Liver (tissue), 7 donors: ENCODE measurements at regions not wholly inside any gene's neighbourhood (a gene's known extent, or its start where the extent isn't known, plus 50 kb on each side); places are given as distances from the start of the nearest gene placed in this dataset.

Experiments used
- DNase-seq: peaks from one replicate; pipeline ENCODE4 v3.0.0-alpha.2; 2017; ENCODE audit warnings: low spot score
- H3K27ac ChIP-seq, 2 donors: one replicate each; pipeline ENCODE4 v1.7.0; 2013; ENCODE audit warnings: inconsistent platforms in 2 of 2, low read length in 2 of 2, control low read depth in 1 of 2, low read depth in 1 of 2, mild to moderate bottlenecking in 1 of 2
- H3K27me3 ChIP-seq, 4 donors: one replicate each; pipeline versions ENCODE4 v1.6.1 to v1.7.0; 2013; ENCODE audit warnings: low read length in 3 of 4, inconsistent platforms in 1 of 4, mild to moderate bottlenecking in 1 of 4, moderate library complexity in 1 of 4; ENCODE audit not compliant: control insufficient read depth in 4 of 4, insufficient read depth in 4 of 4
- H3K36me3 ChIP-seq, 4 donors: one replicate each; pipeline versions ENCODE4 v1.6.1 to v1.7.0; 2013; ENCODE audit warnings: low read length in 3 of 4, mild to moderate bottlenecking in 3 of 4, low read depth in 1 of 4, moderate library complexity in 1 of 4; ENCODE audit not compliant: control insufficient read depth in 4 of 4, insufficient read depth in 3 of 4
- H3K4me1 ChIP-seq, 4 donors: one replicate each; pipeline versions ENCODE4 v1.6.1 to v1.7.0; 2013; ENCODE audit warnings: low read length in 3 of 4, mild to moderate bottlenecking in 3 of 4, moderate library complexity in 1 of 4; ENCODE audit not compliant: control insufficient read depth in 4 of 4, insufficient read depth in 4 of 4
- H3K4me3 ChIP-seq, 3 donors: one replicate each; pipeline versions ENCODE4 v1.6.1 to v1.7.0; 2013; ENCODE audit warnings: low read length in 3 of 3, control low read depth in 1 of 3, low read depth in 1 of 3, mild to moderate bottlenecking in 1 of 3
- H3K9ac ChIP-seq, 2 donors: one replicate each; pipeline ENCODE4 v1.7.0; 2013; ENCODE audit warnings: low read length in 2 of 2, mild to moderate bottlenecking in 2 of 2, moderate library complexity in 2 of 2, control low read depth in 1 of 2, low read depth in 1 of 2
- H3K9me3 ChIP-seq, 4 donors: one replicate each; pipeline versions ENCODE4 v1.6.1 to v1.7.0; 2013; ENCODE audit warnings: low read length in 3 of 4; ENCODE audit not compliant: control insufficient read depth in 4 of 4
- ATF3 ChIP-seq: IDR thresholded peaks from 2 replicates; pipeline ENCODE4 v1.6.1; 2016; ENCODE audit warnings: antibody characterized with exemption
- EGR1 ChIP-seq, 2 donors: IDR thresholded peaks; 2 replicates each; pipeline ENCODE4 v1.6.1; 2016 to 2018; ENCODE audit warnings: antibody characterized with exemption in 2 of 2, low read depth in 2 of 2
- FOXA1 ChIP-seq: IDR thresholded peaks from 2 replicates; pipeline ENCODE4 v1.6.1; 2016; ENCODE audit warnings: antibody characterized with exemption
- FOXA2 ChIP-seq: IDR thresholded peaks from 2 replicates; pipeline ENCODE4 v1.6.1; 2016; ENCODE audit warnings: antibody characterized with exemption
- GABPA ChIP-seq, 2 donors: IDR thresholded peaks in 1 of 2; conservative IDR thresholded peaks in 1 of 2; 2 replicates each; pipeline ENCODE4 v1.6.1; 2016; ENCODE audit warnings: antibody characterized with exemption in 2 of 2, mild to moderate bottlenecking in 1 of 2, moderate library complexity in 1 of 2
- HNF4A ChIP-seq, 2 donors: conservative IDR thresholded peaks; 2 replicates each; pipeline ENCODE4 v1.6.1; 2016; ENCODE audit warnings: antibody characterized with exemption in 2 of 2, mild to moderate bottlenecking in 2 of 2
- HNF4G ChIP-seq: IDR thresholded peaks from 2 replicates; pipeline ENCODE4 v1.6.1; 2016; ENCODE audit warnings: antibody characterized with exemption
- JUND ChIP-seq, 2 donors: IDR thresholded peaks; 2 replicates each; pipeline ENCODE4 v1.6.1; 2016; ENCODE audit warnings: antibody characterized with exemption in 2 of 2
- MAX ChIP-seq: IDR thresholded peaks from 2 replicates; pipeline ENCODE4 v1.6.1; 2016; ENCODE audit warnings: antibody characterized with exemption
- NR2F2 ChIP-seq: IDR thresholded peaks from 2 replicates; pipeline ENCODE4 v1.6.1; 2016; ENCODE audit warnings: antibody characterized with exemption
- RAD21 ChIP-seq, 2 donors: IDR thresholded peaks; 2 replicates each; pipeline ENCODE4 v1.6.1; 2016; ENCODE audit warnings: antibody characterized with exemption in 2 of 2, mild to moderate bottlenecking in 2 of 2
- REST ChIP-seq: IDR thresholded peaks from 2 replicates; pipeline ENCODE4 v1.6.1; 2016; ENCODE audit warnings: antibody characterized with exemption, mild to moderate bottlenecking
- RXRA ChIP-seq, 2 donors: IDR thresholded peaks; 2 replicates each; pipeline ENCODE4 v1.6.1; 2017 to 2018; ENCODE audit warnings: antibody characterized with exemption in 2 of 2, mild to moderate bottlenecking in 1 of 2
- SP1 ChIP-seq: IDR thresholded peaks from 2 replicates; pipeline ENCODE4 v1.6.1; 2018; ENCODE audit warnings: antibody characterized with exemption, mild to moderate bottlenecking
- TAF1 ChIP-seq: conservative IDR thresholded peaks from 2 replicates; pipeline ENCODE4 v1.6.1; 2016; ENCODE audit warnings: antibody characterized with exemption, mild to moderate bottlenecking
- YY1 ChIP-seq: IDR thresholded peaks from 2 replicates; pipeline ENCODE4 v1.6.1; 2016; ENCODE audit warnings: antibody characterized with exemption, mild to moderate bottlenecking
- ZBTB33 ChIP-seq: IDR thresholded peaks from 2 replicates; pipeline ENCODE4 v1.6.1; 2016; ENCODE audit warnings: antibody characterized with exemption
- WGBS: extraction: QIAGEN DNeasy Blood & Tissue Kit; methylation state at CpG from one replicate; pipeline ENCODE4 v1.1.7; 2013; 5-methylcytosine and 5-hydroxymethylcytosine counted together
- donor health status: healthy.
- donor health status: healthy.
- donor health status: healthy.
- donor health status: healthy.

GRCh38 chr22:49488943-49489342, 338.7 kb downstream of the BRD1 start:
- no peak for TF ChIP-seq RAD21 (IDR thresholded peaks at IDR 0.05)
- TF ChIP-seq JUND (IDR thresholded peaks at IDR 0.05) = no peak
- TF ChIP-seq RXRA (IDR thresholded peaks at IDR 0.05) = no peak
- TF ChIP-seq ZBTB33 = no peak
- TF ChIP-seq SP1 = no peak
- TF ChIP-seq HNF4A (conservative IDR thresholded peaks at IDR 0.05) = no peak
- TF ChIP-seq HNF4G = no peak
- DNase-seq = no peak
- no peak overlapping the region for H3K9ac ChIP-seq
- H3K4me1 ChIP-seq = no peaks in the 10 kb centered on the region
- H3K9me3 ChIP-seq = no peaks in the 10 kb centered on the region
- H3K27me3 ChIP-seq = no peaks in the 10 kb centered on the region
- no peak overlapping the region for H3K27ac ChIP-seq
- H3K36me3 ChIP-seq = no peaks in the 10 kb centered on the region
- no peak overlapping the region for H3K4me3 ChIP-seq
- WGBS = 86% methylated on average over 10 of the region's 10 CpGs

GRCh38 chr22:49487950-49488349, 339.7 kb downstream of the BRD1 start:
- DNase-seq = no peak
- H3K9ac ChIP-seq = no peak overlapping the region
- H3K27ac ChIP-seq = no peak overlapping the region
- no peaks in the 10 kb centered on the region for H3K4me1 ChIP-seq
- TF ChIP-seq RAD21 (IDR thresholded peaks at IDR 0.05) = no peak
- TF ChIP-seq EGR1 (IDR thresholded peaks at IDR 0.05; ENCODE audit: low read depth in 2 of 2) = no peak
- no peak for TF ChIP-seq TAF1
- 43% methylated on average over 11 of the region's 11 CpGs for WGBS
- H3K36me3 ChIP-seq = no peaks in the 10 kb centered on the region
- H3K4me3 ChIP-seq = no peak overlapping the region
- no peaks in the 10 kb centered on the region for H3K9me3 ChIP-seq
- peaks cover 0 to 2% (median 0%) of the 10 kb centered on the region in 4 donors for H3K27me3 ChIP-seq

- H3K27ac ChIP-seq = no peak overlapping the region
- DNase-seq = no peak
- 89% methylated on average over 7 of the region's 7 CpGs for WGBS
- no peaks in the 10 kb centered on the region for H3K9me3 ChIP-seq
- peaks cover 0 to 5% (median 0%) of the 10 kb centered on the region in 4 donors for H3K27me3 ChIP-seq
- no peaks in the 10 kb centered on the region for H3K4me1 ChIP-seq
- no peak overlapping the region for H3K9ac ChIP-seq
- no peaks in the 10 kb centered on the region for H3K36me3 ChIP-seq
- TF ChIP-seq ATF3 (no peak), FOXA1 (no peak), RXRA (IDR thresholded peaks at IDR 0.05) (no peak), YY1 (no peak)
- H3K4me3 ChIP-seq = no peak overlapping the region
These were observed 341.4 kb downstream of the BRD1 start for GRCh38 chr22:49486225-49486624.

- Histone ChIP-seq H3K4me1 (no peaks in the 10 kb centered on the region), H3K36me3 (no peaks in the 10 kb centered on the region), H3K27me3 (peaks cover 0 to 5% (median 0%) of the 10 kb centered on the region in 4 donors), H3K9me3 (no peaks in the 10 kb centered on the region), H3K27ac (no peak overlapping the region), H3K4me3 (no peak overlapping the region), H3K9ac (no peak overlapping the region)
- 58% methylated on average over 6 of the region's 6 CpGs for WGBS
- DNase-seq = no peak
- TF ChIP-seq GABPA (IDR thresholded peaks at IDR 0.05 in 1 of 2, conservative IDR thresholded peaks at IDR 0.05 in 1 of 2) (no peak), TAF1 (no peak), SP1 (no peak), NR2F2 (no peak), REST (no peak), RAD21 (IDR thresholded peaks at IDR 0.05) (no peak), MAX (no peak), HNF4A (conservative IDR thresholded peaks at IDR 0.05) (no peak), YY1 (no peak), EGR1 (IDR thresholded peaks at IDR 0.05; ENCODE audit: low read depth in 2 of 2) (no peak), ATF3 (no peak), JUND (IDR thresholded peaks at IDR 0.05) (no peak), FOXA2 (no peak)
These were observed 343.7 kb downstream of the BRD1 start for GRCh38 chr22:49483946-49484345.
